ENCODE measurements at regions not wholly inside any gene's neighbourhood (a gene's known extent, or its start where the extent isn't known, plus 50 kb on each side); places are given as distances from the start of the nearest gene placed in this dataset.

GRCh38 chr11:11148104-11148509, 204.9 kb downstream of the CSNK2A3 start:
- 0 out of 2 replicates have a peak, but pooled peaks have one; percentile 33 for TF ChIP-seq JUND (IDR thresholded peaks at IDR 0.05; ENCODE audit: low read length)
- no peak for TF ChIP-seq GABPA (IDR thresholded peaks at IDR 0.05; ENCODE audit: borderline replicate concordance, insufficient read depth, low read length)
- no peak for TF ChIP-seq POLR2A (IDR thresholded peaks at IDR 0.05; ENCODE audit: control extremely low read depth in 1 of 2, low read depth in 2 of 2, low read length in 2 of 2)
- TF ChIP-seq CTCF (IDR thresholded peaks at IDR 0.05; ENCODE audit: control extremely low read depth in 1 of 3, insufficient read depth in 1 of 3, low read depth in 1 of 3, low read length in 3 of 3): peak; percentile 56 to 71 (median 63)
- no peak for TF ChIP-seq EP300 (IDR thresholded peaks at IDR 0.05; ENCODE audit: borderline replicate concordance in 1 of 2, low read depth in 2 of 2, low read length in 2 of 2)
- no peak for TF ChIP-seq SRF (IDR thresholded peaks at IDR 0.05; ENCODE audit: low read depth, low read length)
- no peak for TF ChIP-seq CBX5 (IDR thresholded peaks at IDR 0.05; ENCODE audit: low read depth, low read length)

Data from H1 (cell line).